ENCODE measurements at regions not wholly inside any gene's neighbourhood (a gene's known extent, or its start where the extent isn't known, plus 50 kb on each side); places are given as distances from the start of the nearest gene placed in this dataset.

DNA sequence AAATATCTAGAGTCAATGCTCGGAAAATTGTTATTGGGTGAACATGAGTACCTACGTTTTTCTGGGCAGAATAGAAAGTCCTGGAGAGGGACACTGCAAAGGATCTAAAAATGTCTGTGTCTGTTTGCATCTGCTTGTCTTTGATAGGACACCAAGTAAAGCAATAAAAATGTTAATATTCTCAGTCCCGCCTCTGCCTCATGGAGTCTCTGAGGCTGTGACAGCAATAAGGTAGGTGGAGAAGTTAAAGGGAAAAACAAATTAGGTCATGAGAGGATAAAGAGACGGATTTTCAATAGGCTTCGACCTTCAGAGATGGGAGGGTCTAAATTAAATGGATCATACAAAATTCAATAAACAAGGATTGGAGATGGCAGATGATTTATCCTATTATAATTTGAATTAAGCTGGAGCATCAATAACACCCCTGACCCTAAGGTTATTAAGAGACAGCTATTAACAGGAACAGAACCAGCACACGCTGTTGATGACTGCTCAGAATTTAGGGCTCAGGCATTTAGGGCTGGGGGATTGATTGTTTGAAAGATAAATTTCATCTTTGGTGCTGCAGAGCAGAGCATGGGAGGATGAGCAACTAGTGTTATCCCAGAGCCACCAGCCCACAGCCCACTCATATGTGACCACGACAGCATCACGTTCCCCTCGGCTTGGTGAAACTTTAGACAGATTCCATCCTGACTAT, 620.3 kb upstream of the CDH4 start:
- Histone ChIP-seq H3K4me1 (ENCODE audit: control insufficient read depth, insufficient read depth, low read length) (no peaks in the 10 kb centered on the region), H3K4me3 (ENCODE audit: low read length) (no peak overlapping the region), H3K9ac (ENCODE audit: low read length) (no peak overlapping the region), H3K36me3 (ENCODE audit: control insufficient read depth, insufficient read depth, low read length) (no peaks in the 10 kb centered on the region), H3K9me3 (ENCODE audit: control insufficient read depth, low read length) (no peaks in the 10 kb centered on the region), H3K27me3 (ENCODE audit: control insufficient read depth, insufficient read depth, low read length) (no peaks in the 10 kb centered on the region)

GRCh38 chr20:60632391-60633262, 619.4 kb upstream of the CDH4 start:
- H3K27me3 ChIP-seq (ENCODE audit: control insufficient read depth, insufficient read depth, low read length) = no peaks in the 10 kb centered on the region
- no peaks in the 10 kb centered on the region for H3K9me3 ChIP-seq (ENCODE audit: control insufficient read depth, low read length)
- no peak overlapping the region for H3K9ac ChIP-seq (ENCODE audit: low read length)
- H3K4me1 ChIP-seq (ENCODE audit: control insufficient read depth, insufficient read depth, low read length) = no peaks in the 10 kb centered on the region
- H3K36me3 ChIP-seq (ENCODE audit: control insufficient read depth, insufficient read depth, low read length) = no peaks in the 10 kb centered on the region
- H3K4me3 ChIP-seq (ENCODE audit: low read length) = no peak overlapping the region

DNA sequence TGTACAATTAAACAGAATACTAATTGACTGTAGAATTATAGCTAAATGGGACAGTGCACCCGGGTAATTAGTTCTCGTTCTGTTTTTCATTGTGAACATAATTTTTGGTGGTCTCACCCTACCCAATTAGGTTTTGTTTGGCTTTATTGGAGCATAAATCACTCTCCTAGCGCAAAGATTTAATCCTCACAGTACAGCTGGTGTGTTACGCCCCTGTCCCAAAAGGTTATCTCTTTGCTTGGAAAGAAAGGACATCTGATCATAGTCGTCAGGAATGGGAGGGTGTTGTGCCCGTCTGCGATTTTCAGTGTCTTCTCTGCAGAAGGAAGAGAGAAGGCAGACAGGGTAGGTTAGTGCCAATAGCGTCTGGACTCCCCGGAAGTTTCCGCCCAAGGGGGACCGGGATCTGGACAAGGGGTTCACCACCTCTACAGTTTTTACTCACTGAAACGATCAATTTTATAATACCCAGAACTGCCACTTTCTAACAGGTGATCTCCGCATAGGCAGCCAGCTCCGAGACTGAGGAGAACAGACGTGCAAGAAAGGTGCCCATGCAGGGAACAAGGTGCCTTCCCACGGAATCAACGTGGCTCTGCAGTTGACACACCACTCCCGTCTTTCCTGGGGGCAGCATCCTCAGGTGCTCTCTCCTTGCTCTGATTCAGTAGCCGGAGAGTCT, 617.4 kb upstream of the CDH4 start:
- Histone ChIP-seq H3K9ac (ENCODE audit: low read length) (no peak overlapping the region), H3K9me3 (ENCODE audit: control insufficient read depth, low read length) (no peaks in the 10 kb centered on the region), H3K4me1 (ENCODE audit: control insufficient read depth, insufficient read depth, low read length) (no peaks in the 10 kb centered on the region), H3K4me3 (ENCODE audit: low read length) (no peak overlapping the region), H3K27me3 (ENCODE audit: control insufficient read depth, insufficient read depth, low read length) (no peaks in the 10 kb centered on the region), H3K36me3 (ENCODE audit: control insufficient read depth, insufficient read depth, low read length) (no peaks in the 10 kb centered on the region)

- Histone ChIP-seq H3K4me1 (ENCODE audit: control insufficient read depth, insufficient read depth, low read length) (no peaks in the 10 kb centered on the region), H3K27me3 (ENCODE audit: control insufficient read depth, insufficient read depth, low read length) (no peaks in the 10 kb centered on the region), H3K36me3 (ENCODE audit: control insufficient read depth, insufficient read depth, low read length) (no peaks in the 10 kb centered on the region), H3K9me3 (ENCODE audit: control insufficient read depth, low read length) (no peaks in the 10 kb centered on the region), H3K9ac (ENCODE audit: low read length) (no peak overlapping the region), H3K4me3 (ENCODE audit: low read length) (no peak overlapping the region)
These were observed 615.6 kb upstream of the CDH4 start for GRCh38 chr20:60636417-60636816.

DNA sequence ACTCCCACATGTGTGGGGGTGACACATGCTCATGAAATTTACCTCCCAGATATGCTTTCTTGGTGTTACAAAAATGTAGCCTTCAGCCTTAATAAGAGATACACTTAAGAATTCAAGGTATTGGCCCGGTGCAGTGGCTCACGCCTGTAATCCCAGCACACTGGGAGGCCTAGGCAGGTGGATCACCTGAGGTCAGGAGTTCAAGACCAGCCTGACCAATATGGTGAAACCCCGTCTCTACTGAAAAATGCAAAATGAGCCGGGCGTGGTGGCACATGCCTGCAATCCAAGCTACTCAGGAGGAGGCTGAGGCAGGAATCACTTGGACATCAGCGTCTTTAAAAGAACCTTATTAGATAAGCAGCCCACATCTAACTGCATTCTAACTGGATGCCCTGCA, 614.3 kb upstream of the CDH4 start:
- Histone ChIP-seq H3K9me3 (ENCODE audit: control insufficient read depth, low read length) (no peaks in the 10 kb centered on the region), H3K9ac (ENCODE audit: low read length) (no peak overlapping the region), H3K36me3 (ENCODE audit: control insufficient read depth, insufficient read depth, low read length) (no peaks in the 10 kb centered on the region), H3K4me1 (ENCODE audit: control insufficient read depth, insufficient read depth, low read length) (no peaks in the 10 kb centered on the region), H3K4me3 (ENCODE audit: low read length) (no peak overlapping the region), H3K27me3 (ENCODE audit: control insufficient read depth, insufficient read depth, low read length) (no peaks in the 10 kb centered on the region)

DNA sequence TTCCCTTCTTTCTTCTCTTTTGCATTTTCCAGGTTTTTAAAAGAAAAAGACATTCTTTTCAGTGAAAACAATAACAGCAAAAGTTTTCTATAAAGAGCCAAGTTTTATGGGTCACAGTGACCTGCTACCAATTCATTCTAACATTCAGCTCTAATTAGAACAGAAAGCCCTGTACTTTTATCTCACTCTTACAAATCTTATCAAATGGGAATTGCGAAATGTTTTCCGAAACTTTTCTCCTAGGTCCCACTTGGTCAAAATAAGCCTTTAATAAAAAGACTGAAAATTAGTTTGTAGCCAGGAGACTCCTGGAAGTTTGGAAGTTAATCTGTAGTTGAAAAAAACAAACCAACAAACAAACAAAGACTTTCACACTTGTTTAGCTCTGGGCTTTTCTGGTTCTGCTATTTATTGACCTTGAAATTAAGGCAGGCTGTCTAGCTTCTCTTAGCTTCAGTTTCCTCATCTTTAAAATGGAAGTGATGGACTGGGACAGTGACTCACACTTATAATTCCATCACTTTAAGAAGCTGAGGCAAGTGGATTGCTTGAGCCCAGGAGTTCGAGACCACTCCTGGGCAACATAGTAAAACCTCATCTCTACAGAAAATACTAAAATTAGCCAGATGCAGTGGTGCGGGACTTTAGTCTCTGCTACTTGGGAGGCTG, 613.5 kb upstream of the CDH4 start:
- no peak overlapping the region for H3K4me3 ChIP-seq (ENCODE audit: low read length)
- no peaks in the 10 kb centered on the region for H3K9me3 ChIP-seq (ENCODE audit: control insufficient read depth, low read length)
- H3K9ac ChIP-seq (ENCODE audit: low read length) = no peak overlapping the region
- no peaks in the 10 kb centered on the region for H3K4me1 ChIP-seq (ENCODE audit: control insufficient read depth, insufficient read depth, low read length)
- no peaks in the 10 kb centered on the region for H3K27me3 ChIP-seq (ENCODE audit: control insufficient read depth, insufficient read depth, low read length)
- no peaks in the 10 kb centered on the region for H3K36me3 ChIP-seq (ENCODE audit: control insufficient read depth, insufficient read depth, low read length)

DNA sequence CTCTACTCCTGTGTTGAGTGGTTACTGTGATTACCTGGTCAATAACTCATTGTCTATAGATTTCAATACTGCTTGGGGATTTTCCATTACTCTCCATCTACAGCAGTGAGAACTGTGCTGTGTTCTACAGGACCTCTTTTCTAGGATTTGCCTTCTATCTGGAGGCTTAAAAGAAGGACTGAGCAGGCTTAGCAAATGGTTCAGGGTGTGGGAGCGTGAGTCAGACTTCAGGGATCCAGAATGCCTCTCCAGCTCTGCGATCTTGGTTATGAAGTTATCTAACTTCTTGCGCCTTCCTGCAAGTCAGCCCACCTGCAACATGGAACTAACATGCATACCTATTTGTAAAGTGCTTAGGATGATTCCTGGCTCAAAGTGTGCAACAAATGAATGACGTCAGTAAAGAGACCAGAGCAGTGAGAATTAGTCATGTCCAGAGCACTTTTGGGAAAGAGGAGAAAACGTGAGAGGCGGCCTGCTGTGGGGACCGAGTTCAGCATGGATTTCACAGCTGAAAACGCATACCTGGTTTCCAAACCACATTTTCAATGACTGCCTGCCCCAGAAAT, 610.1 kb upstream of the CDH4 start:
- Histone ChIP-seq H3K9me3 (ENCODE audit: control insufficient read depth, low read length) (no peaks in the 10 kb centered on the region), H3K36me3 (ENCODE audit: control insufficient read depth, insufficient read depth, low read length) (no peaks in the 10 kb centered on the region), H3K4me1 (ENCODE audit: control insufficient read depth, insufficient read depth, low read length) (no peaks in the 10 kb centered on the region), H3K4me3 (ENCODE audit: low read length) (no peak overlapping the region), H3K27me3 (ENCODE audit: control insufficient read depth, insufficient read depth, low read length) (no peaks in the 10 kb centered on the region), H3K9ac (ENCODE audit: low read length) (no peak overlapping the region)

DNA sequence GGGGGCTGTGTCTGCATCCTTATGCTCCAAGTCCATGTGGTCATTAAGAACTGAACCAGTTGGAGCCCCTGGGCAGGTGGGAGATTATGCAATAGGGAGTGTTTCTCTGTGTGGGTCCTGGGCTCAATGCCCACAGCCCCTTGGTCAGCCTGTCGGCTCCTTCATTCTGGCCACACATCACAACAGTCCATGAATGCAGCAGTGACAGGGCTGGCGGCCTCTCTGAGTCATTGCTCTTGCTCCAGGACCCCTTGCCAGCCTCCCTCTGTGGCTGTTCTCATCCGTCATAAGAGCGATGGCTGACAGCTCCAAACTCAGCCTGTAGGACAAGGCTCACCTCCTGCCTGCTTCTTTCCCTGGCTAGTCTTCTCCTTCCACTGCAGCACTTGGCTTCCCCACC, 609.5 kb upstream of the CDH4 start:
- no peaks in the 10 kb centered on the region for H3K9me3 ChIP-seq (ENCODE audit: control insufficient read depth, low read length)

DNA sequence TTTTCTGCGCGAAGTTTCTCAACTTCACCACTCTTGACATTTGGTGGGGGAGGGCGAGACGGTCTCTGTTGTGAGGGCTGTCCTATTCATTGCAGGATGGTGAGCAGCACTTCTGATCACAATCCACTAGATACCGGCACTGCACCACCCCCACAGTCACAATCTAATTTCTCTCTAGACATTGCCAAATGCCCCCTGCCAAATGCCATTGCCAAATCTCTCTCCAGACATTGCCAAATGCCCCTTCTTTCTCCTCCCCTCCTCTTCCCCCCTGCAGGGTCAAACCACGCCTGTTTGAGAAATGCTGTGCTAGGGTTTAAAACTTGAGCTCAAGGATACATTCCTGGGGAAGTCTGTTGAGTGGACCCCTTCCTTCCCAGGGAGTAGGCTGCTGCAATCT, 603.5 kb upstream of the CDH4 start:
- Histone ChIP-seq H3K9ac (ENCODE audit: low read length) (no peak overlapping the region), H3K4me3 (ENCODE audit: low read length) (no peak overlapping the region), H3K27me3 (ENCODE audit: control insufficient read depth, insufficient read depth, low read length) (no peaks in the 10 kb centered on the region), H3K4me1 (ENCODE audit: control insufficient read depth, insufficient read depth, low read length) (no peaks in the 10 kb centered on the region), H3K36me3 (ENCODE audit: control insufficient read depth, insufficient read depth, low read length) (no peaks in the 10 kb centered on the region), H3K9me3 (ENCODE audit: control insufficient read depth, low read length) (no peaks in the 10 kb centered on the region)

More for the DNA sequence above, 609.5 kb upstream of the CDH4 start:
- H3K36me3 ChIP-seq (ENCODE audit: control insufficient read depth, insufficient read depth, low read length) = no peaks in the 10 kb centered on the region
- H3K9ac ChIP-seq (ENCODE audit: low read length) = no peak overlapping the region
- H3K4me1 ChIP-seq (ENCODE audit: control insufficient read depth, insufficient read depth, low read length) = no peaks in the 10 kb centered on the region
- H3K27me3 ChIP-seq (ENCODE audit: control insufficient read depth, insufficient read depth, low read length) = no peaks in the 10 kb centered on the region
- H3K4me3 ChIP-seq (ENCODE audit: low read length) = no peak overlapping the region

- H3K9me3 ChIP-seq (ENCODE audit: control insufficient read depth, low read length) = no peaks in the 10 kb centered on the region
- H3K27me3 ChIP-seq (ENCODE audit: control insufficient read depth, insufficient read depth, low read length) = no peaks in the 10 kb centered on the region
- H3K36me3 ChIP-seq (ENCODE audit: control insufficient read depth, insufficient read depth, low read length) = no peaks in the 10 kb centered on the region
- H3K9ac ChIP-seq (ENCODE audit: low read length) = no peak overlapping the region
- no peaks in the 10 kb centered on the region for H3K4me1 ChIP-seq (ENCODE audit: control insufficient read depth, insufficient read depth, low read length)
- no peak overlapping the region for H3K4me3 ChIP-seq (ENCODE audit: low read length)
These were observed 602.5 kb upstream of the CDH4 start for GRCh38 chr20:60649541-60649940.

GRCh38 chr20:60650087-60650486, 602.0 kb upstream of the CDH4 start:
- no peak overlapping the region for H3K9ac ChIP-seq (ENCODE audit: low read length)
- no peaks in the 10 kb centered on the region for H3K4me1 ChIP-seq (ENCODE audit: control insufficient read depth, insufficient read depth, low read length)

More at GRCh38 chr20:60650087-60650486, 602.0 kb upstream of the CDH4 start:
- H3K36me3 ChIP-seq (ENCODE audit: control insufficient read depth, insufficient read depth, low read length) = no peaks in the 10 kb centered on the region
- H3K27me3 ChIP-seq (ENCODE audit: control insufficient read depth, insufficient read depth, low read length) = no peaks in the 10 kb centered on the region
- no peaks in the 10 kb centered on the region for H3K9me3 ChIP-seq (ENCODE audit: control insufficient read depth, low read length)
- no peak overlapping the region for H3K4me3 ChIP-seq (ENCODE audit: low read length)
